ENCODE measurements at regions not wholly inside any gene's neighbourhood (a gene's known extent, or its start where the extent isn't known, plus 50 kb on each side); places are given as distances from the start of the nearest gene placed in this dataset.

- BruUV-seq (replicated peaks), result no TSS peak
- Histone ChIP-seq H3K4me1 (no peaks in the 10 kb centered on the region), H3K9me3 (no peaks in the 10 kb centered on the region), H3K4me3 (ENCODE audit: low read depth, low read length) (no peak overlapping the region), H3K36me3 (ENCODE audit: control insufficient read depth, insufficient read depth, low read length) (no peaks in the 10 kb centered on the region), H3K27me3 (replicated peaks; ENCODE audit: control insufficient read depth, insufficient read depth, low read length) (no peaks in the 10 kb centered on the region)
- no peak for DNase-seq
- Mint-ChIP-seq H3K27me3 (ENCODE audit: insufficient read depth, unreplicated experiment) (peaks cover 15% of the 10 kb centered on the region), H3K9me3 (ENCODE audit: unreplicated experiment) (no peaks in the 10 kb centered on the region), H3K4me1 (ENCODE audit: low read depth, unreplicated experiment) (no peaks in the 10 kb centered on the region), H3K27ac (ENCODE audit: unreplicated experiment) (no peak overlapping the region), H3K36me3 (ENCODE audit: insufficient read depth, unreplicated experiment) (no peaks in the 10 kb centered on the region), H3K4me3 (ENCODE audit: unreplicated experiment) (no peak overlapping the region)
- ChIA-PET CTCF (no interaction called here), POLR2A (no interaction called here)
- intact Hi-C loops (cut with micrococcal nuclease; ENCODE audit: unreplicated experiment), result no loop called here
- no peak for TF ChIP-seq CTCF (IDR thresholded peaks at IDR 0.05; ENCODE audit: insufficient read depth in 1 of 2, low read depth in 1 of 2, low read length in 1 of 2, severe bottlenecking in 1 of 2, unreplicated experiment in 1 of 2)
Measured at GRCh38 chr10:4214908-4215307, 429.9 kb upstream of the KLF6 start.

DNA sequence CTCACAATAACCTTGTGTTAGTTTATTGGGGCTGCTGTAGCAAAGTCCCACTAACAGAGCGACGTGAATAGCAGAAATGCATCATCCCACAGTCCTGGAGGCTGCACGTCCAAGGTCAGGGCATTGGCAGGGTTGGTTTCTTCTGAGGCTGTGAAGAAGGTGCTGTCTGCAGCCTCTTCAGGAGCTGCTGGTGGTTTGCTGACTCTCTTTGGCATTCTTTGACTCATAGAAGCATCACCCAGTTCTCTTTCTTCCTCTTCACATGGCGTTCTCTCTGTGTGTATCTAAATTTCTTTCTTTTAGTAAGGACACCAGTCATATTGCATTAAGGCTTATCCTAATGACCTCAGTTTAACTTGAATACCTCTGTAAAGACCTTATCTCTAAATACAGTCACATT, 428.4 kb upstream of the KLF6 start:
- intact Hi-C loops (cut with micrococcal nuclease; ENCODE audit: unreplicated experiment), result no loop called here
- no peaks in the 10 kb centered on the region for H3K9me3 ChIP-seq
- TF ChIP-seq CTCF (IDR thresholded peaks at IDR 0.05; ENCODE audit: insufficient read depth in 1 of 2, low read depth in 1 of 2, low read length in 1 of 2, severe bottlenecking in 1 of 2, unreplicated experiment in 1 of 2), result no peak
- H3K4me3 Mint-ChIP-seq (ENCODE audit: unreplicated experiment), result no peak overlapping the region
- POLR2A ChIA-PET, result no interaction called here
- no peaks in the 10 kb centered on the region for H3K9me3 Mint-ChIP-seq (ENCODE audit: unreplicated experiment)
- no peaks in the 10 kb centered on the region for H3K4me1 ChIP-seq
- peaks cover 12% of the 10 kb centered on the region for H3K27me3 Mint-ChIP-seq (ENCODE audit: insufficient read depth, unreplicated experiment)
- H3K27ac Mint-ChIP-seq (ENCODE audit: unreplicated experiment), result no peak overlapping the region
- CTCF ChIA-PET, result no interaction called here
- no TSS peak for BruUV-seq (replicated peaks)
- H3K36me3 Mint-ChIP-seq (ENCODE audit: insufficient read depth, unreplicated experiment), result no peaks in the 10 kb centered on the region
- DNase-seq, result no peak
- no peaks in the 10 kb centered on the region for H3K27me3 ChIP-seq (replicated peaks; ENCODE audit: control insufficient read depth, insufficient read depth, low read length)
- no peak overlapping the region for H3K4me3 ChIP-seq (ENCODE audit: low read depth, low read length)
- no peaks in the 10 kb centered on the region for H3K4me1 Mint-ChIP-seq (ENCODE audit: low read depth, unreplicated experiment)
- no peaks in the 10 kb centered on the region for H3K36me3 ChIP-seq (ENCODE audit: control insufficient read depth, insufficient read depth, low read length)

GRCh38 chr10:4212111-4212630, 427.2 kb upstream of the KLF6 start:
- BruUV-seq (replicated peaks), result no TSS peak
- ChIA-PET POLR2A (no interaction called here), CTCF (no interaction called here)
- H3K36me3 Mint-ChIP-seq (ENCODE audit: insufficient read depth, unreplicated experiment), result no peaks in the 10 kb centered on the region
- H3K4me3 Mint-ChIP-seq (ENCODE audit: unreplicated experiment), result no peak overlapping the region
- no peak overlapping the region for H3K4me3 ChIP-seq (ENCODE audit: low read depth, low read length)
- H3K27ac Mint-ChIP-seq (ENCODE audit: unreplicated experiment), result no peak overlapping the region
- H3K27me3 ChIP-seq (replicated peaks; ENCODE audit: control insufficient read depth, insufficient read depth, low read length), result no peaks in the 10 kb centered on the region
- no peaks in the 10 kb centered on the region for H3K9me3 ChIP-seq
- TF ChIP-seq CTCF (IDR thresholded peaks at IDR 0.05; ENCODE audit: insufficient read depth in 1 of 2, low read depth in 1 of 2, low read length in 1 of 2, severe bottlenecking in 1 of 2, unreplicated experiment in 1 of 2), result no peak
- no peaks in the 10 kb centered on the region for H3K4me1 ChIP-seq
- DNase-seq, result no peak
- intact Hi-C loops (cut with micrococcal nuclease; ENCODE audit: unreplicated experiment), result no loop called here
- peaks cover 9% of the 10 kb centered on the region for H3K27me3 Mint-ChIP-seq (ENCODE audit: insufficient read depth, unreplicated experiment)
- H3K36me3 ChIP-seq (ENCODE audit: control insufficient read depth, insufficient read depth, low read length), result no peaks in the 10 kb centered on the region
- H3K9me3 Mint-ChIP-seq (ENCODE audit: unreplicated experiment), result no peaks in the 10 kb centered on the region
- H3K4me1 Mint-ChIP-seq (ENCODE audit: low read depth, unreplicated experiment), result no peaks in the 10 kb centered on the region
